ENCODE measurements at regions not wholly inside any gene's neighbourhood (a gene's known extent, or its start where the extent isn't known, plus 50 kb on each side); places are given as distances from the start of the nearest gene placed in this dataset.

GRCh38 chr16:51427085-51427484 is 276.0 kb upstream of the SALL1 start:
- no peaks in the 10 kb centered on the region for H3K4me1 ChIP-seq (ENCODE audit: insufficient read depth, low read length, poor library complexity, severe bottlenecking)
- no peak overlapping the region for H3K27ac ChIP-seq (ENCODE audit: low read depth, low read length, poor library complexity, severe bottlenecking)
- no peak overlapping the region for H3K4me2 ChIP-seq (ENCODE audit: low read length)
- no peak for TF ChIP-seq EZH2phosphoT487 (IDR thresholded peaks at IDR 0.05; ENCODE audit: borderline replicate concordance, low read depth, low read length)
- TF ChIP-seq, protein P1, sequence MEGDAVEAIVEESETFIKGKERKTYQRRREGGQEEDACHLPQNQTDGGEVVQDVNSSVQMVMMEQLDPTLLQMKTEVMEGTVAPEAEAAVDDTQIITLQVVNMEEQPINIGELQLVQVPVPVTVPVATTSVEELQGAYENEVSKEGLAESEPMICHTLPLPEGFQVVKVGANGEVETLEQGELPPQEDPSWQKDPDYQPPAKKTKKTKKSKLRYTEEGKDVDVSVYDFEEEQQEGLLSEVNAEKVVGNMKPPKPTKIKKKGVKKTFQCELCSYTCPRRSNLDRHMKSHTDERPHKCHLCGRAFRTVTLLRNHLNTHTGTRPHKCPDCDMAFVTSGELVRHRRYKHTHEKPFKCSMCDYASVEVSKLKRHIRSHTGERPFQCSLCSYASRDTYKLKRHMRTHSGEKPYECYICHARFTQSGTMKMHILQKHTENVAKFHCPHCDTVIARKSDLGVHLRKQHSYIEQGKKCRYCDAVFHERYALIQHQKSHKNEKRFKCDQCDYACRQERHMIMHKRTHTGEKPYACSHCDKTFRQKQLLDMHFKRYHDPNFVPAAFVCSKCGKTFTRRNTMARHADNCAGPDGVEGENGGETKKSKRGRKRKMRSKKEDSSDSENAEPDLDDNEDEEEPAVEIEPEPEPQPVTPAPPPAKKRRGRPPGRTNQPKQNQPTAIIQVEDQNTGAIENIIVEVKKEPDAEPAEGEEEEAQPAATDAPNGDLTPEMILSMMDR (conservative IDR thresholded peaks at IDR 0.05; ENCODE audit: low read length) = no peak
- intact Hi-C loops (cut with micrococcal nuclease; ENCODE audit: unreplicated experiment) = no loop called here
- no peaks in the 10 kb centered on the region for H3K9me2 ChIP-seq (ENCODE audit: insufficient read depth, low read length)
- no peaks in the 10 kb centered on the region for H3K36me3 ChIP-seq (ENCODE audit: insufficient read depth, low read length)
- DNase-seq (ENCODE audit: low spot score) = no peak
- POLR2A ChIA-PET = no interaction called here
- H3K79me2 ChIP-seq (ENCODE audit: insufficient read depth, low read depth, low read length) = no peaks in the 10 kb centered on the region
- BruUV-seq (replicated peaks) = no TSS peak
- CTCF ChIA-PET (ENCODE audit: unreplicated experiment) = no interaction called here
- H3K4me3 ChIP-seq (ENCODE audit: low read depth, low read length, poor library complexity, severe bottlenecking) = no peak overlapping the region
- H4K20me1 ChIP-seq (ENCODE audit: insufficient read depth, low read length) = no peaks in the 10 kb centered on the region
- H3K9me3 ChIP-seq (ENCODE audit: low read length) = no peaks in the 10 kb centered on the region
- H2AFZ ChIP-seq (ENCODE audit: low read length) = no peak overlapping the region

DNA sequence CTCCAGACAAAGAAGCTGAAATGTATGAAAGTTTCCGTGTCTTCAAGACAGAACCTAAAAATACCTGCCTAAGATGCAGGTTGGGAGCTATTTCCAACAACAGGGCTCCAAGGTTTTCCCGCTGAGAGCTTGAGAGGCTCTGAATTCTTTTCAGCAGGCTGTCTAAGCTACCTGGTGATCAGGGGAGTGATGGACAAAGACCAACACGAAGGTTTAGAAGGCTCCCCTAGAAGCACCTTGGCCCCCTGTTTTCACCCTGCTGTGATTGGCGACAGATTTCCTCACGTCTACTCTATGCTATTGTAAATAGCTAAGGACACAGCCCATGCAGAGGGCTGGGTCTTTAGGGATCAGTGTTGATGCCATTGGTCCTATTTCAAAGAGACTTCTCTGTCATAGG is 275.2 kb upstream of the SALL1 start:
- no peak for TF ChIP-seq EZH2phosphoT487 (IDR thresholded peaks at IDR 0.05; ENCODE audit: borderline replicate concordance, low read depth, low read length)
- TF ChIP-seq, protein P1 (conservative IDR thresholded peaks at IDR 0.05; ENCODE audit: low read length) = no peak
- Histone ChIP-seq H4K20me1 (ENCODE audit: insufficient read depth, low read length) (no peaks in the 10 kb centered on the region), H3K9me2 (ENCODE audit: insufficient read depth, low read length) (no peaks in the 10 kb centered on the region), H3K4me3 (ENCODE audit: low read depth, low read length, poor library complexity, severe bottlenecking) (no peak overlapping the region), H3K36me3 (ENCODE audit: insufficient read depth, low read length) (no peaks in the 10 kb centered on the region), H3K79me2 (ENCODE audit: insufficient read depth, low read depth, low read length) (no peaks in the 10 kb centered on the region), H3K27ac (ENCODE audit: low read depth, low read length, poor library complexity, severe bottlenecking) (no peak overlapping the region), H3K4me2 (ENCODE audit: low read length) (no peak overlapping the region), H3K9me3 (ENCODE audit: low read length) (no peaks in the 10 kb centered on the region), H2AFZ (ENCODE audit: low read length) (no peak overlapping the region), H3K4me1 (ENCODE audit: insufficient read depth, low read length, poor library complexity, severe bottlenecking) (no peaks in the 10 kb centered on the region)
- ChIA-PET POLR2A (interaction anchor here (0.7 kb wide), 1 partner anchor 11 kb away, joined by 3 read pairs; no protein-coding TSS in a partner anchor), CTCF (ENCODE audit: unreplicated experiment) (no interaction called here)
- intact Hi-C loops (cut with micrococcal nuclease; ENCODE audit: unreplicated experiment) = no loop called here
- no peak for DNase-seq (ENCODE audit: low spot score)
- no TSS peak for BruUV-seq (replicated peaks)

DNA sequence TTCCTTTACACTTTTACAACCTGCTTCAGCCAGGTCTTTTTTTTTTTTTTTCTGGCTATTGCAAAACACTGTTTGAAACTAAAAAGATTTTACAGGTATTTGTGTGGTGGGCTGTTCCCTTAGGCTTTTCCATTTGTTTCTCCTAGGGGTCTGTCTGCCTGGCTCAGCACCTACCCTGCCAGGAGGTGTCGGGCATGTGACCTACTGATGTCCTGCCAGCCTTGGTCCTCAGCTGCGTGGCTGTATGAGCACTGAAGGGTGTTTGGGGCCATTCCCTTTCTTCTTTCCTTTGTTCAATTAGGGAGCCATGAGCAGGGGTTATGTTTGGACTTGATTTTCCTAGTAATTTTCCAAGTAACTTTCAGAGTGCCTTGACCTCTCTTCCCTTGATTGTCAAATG is 269.2 kb upstream of the SALL1 start:
- H4K20me1 ChIP-seq (ENCODE audit: insufficient read depth, low read length) = no peaks in the 10 kb centered on the region
- H2AFZ ChIP-seq (ENCODE audit: low read length) = no peak overlapping the region
- no peaks in the 10 kb centered on the region for H3K9me3 ChIP-seq (ENCODE audit: low read length)
- BruUV-seq (replicated peaks) = no TSS peak
- no peak overlapping the region for H3K4me3 ChIP-seq (ENCODE audit: low read depth, low read length, poor library complexity, severe bottlenecking)
- POLR2A ChIA-PET = no interaction called here
- no peaks in the 10 kb centered on the region for H3K4me1 ChIP-seq (ENCODE audit: insufficient read depth, low read length, poor library complexity, severe bottlenecking)
- no peaks in the 10 kb centered on the region for H3K36me3 ChIP-seq (ENCODE audit: insufficient read depth, low read length)
- no peak for DNase-seq (ENCODE audit: low spot score)
- intact Hi-C loops (cut with micrococcal nuclease; ENCODE audit: unreplicated experiment) = no loop called here
- no peak overlapping the region for H3K27ac ChIP-seq (ENCODE audit: low read depth, low read length, poor library complexity, severe bottlenecking)
- H3K79me2 ChIP-seq (ENCODE audit: insufficient read depth, low read depth, low read length) = no peaks in the 10 kb centered on the region
- no peak for TF ChIP-seq EZH2phosphoT487 (IDR thresholded peaks at IDR 0.05; ENCODE audit: borderline replicate concordance, low read depth, low read length)
- TF ChIP-seq, protein P1 (conservative IDR thresholded peaks at IDR 0.05; ENCODE audit: low read length) = no peak
- no peak overlapping the region for H3K4me2 ChIP-seq (ENCODE audit: low read length)
- CTCF ChIA-PET (ENCODE audit: unreplicated experiment) = no interaction called here
- no peaks in the 10 kb centered on the region for H3K9me2 ChIP-seq (ENCODE audit: insufficient read depth, low read length)

Measured in OCI-LY7 (cell line).